GM12801 (cell line): ENCODE measurements at regions not wholly inside any gene's neighbourhood (a gene's known extent, or its start where the extent isn't known, plus 50 kb on each side); places are given as distances from the start of the nearest gene placed in this dataset.

ENCODE experiments used
- TF ChIP-seq, protein P1 (sequence below): IDR thresholded peaks from one replicate; pipeline ENCODE4 v1.5.1; 2011; ENCODE audit warnings: control low read depth; ENCODE audit not compliant: insufficient read length; ENCODE audit errors: extremely low read depth

DNA sequence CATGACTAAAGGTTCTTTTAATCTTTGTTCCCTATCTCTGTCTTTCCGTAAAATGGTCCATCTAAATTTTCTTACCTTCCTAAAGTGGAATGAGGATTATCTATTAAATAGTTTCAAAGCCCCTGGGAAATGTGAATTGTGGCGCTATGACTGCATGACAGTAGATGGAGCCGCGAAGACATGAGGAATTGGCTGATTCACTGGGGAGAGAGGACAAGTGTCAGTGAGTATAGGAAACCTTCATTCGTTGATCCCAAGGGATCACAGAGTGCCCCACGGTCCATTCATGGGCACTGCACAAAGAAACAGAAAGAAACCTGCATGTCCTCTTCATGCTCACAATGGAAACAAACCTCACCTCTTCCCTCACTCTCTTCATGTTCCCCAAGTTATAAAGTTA, 479.3 kb upstream of the BTBD3 start:
- TF ChIP-seq, protein P1, sequence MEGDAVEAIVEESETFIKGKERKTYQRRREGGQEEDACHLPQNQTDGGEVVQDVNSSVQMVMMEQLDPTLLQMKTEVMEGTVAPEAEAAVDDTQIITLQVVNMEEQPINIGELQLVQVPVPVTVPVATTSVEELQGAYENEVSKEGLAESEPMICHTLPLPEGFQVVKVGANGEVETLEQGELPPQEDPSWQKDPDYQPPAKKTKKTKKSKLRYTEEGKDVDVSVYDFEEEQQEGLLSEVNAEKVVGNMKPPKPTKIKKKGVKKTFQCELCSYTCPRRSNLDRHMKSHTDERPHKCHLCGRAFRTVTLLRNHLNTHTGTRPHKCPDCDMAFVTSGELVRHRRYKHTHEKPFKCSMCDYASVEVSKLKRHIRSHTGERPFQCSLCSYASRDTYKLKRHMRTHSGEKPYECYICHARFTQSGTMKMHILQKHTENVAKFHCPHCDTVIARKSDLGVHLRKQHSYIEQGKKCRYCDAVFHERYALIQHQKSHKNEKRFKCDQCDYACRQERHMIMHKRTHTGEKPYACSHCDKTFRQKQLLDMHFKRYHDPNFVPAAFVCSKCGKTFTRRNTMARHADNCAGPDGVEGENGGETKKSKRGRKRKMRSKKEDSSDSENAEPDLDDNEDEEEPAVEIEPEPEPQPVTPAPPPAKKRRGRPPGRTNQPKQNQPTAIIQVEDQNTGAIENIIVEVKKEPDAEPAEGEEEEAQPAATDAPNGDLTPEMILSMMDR: no peak

DNA sequence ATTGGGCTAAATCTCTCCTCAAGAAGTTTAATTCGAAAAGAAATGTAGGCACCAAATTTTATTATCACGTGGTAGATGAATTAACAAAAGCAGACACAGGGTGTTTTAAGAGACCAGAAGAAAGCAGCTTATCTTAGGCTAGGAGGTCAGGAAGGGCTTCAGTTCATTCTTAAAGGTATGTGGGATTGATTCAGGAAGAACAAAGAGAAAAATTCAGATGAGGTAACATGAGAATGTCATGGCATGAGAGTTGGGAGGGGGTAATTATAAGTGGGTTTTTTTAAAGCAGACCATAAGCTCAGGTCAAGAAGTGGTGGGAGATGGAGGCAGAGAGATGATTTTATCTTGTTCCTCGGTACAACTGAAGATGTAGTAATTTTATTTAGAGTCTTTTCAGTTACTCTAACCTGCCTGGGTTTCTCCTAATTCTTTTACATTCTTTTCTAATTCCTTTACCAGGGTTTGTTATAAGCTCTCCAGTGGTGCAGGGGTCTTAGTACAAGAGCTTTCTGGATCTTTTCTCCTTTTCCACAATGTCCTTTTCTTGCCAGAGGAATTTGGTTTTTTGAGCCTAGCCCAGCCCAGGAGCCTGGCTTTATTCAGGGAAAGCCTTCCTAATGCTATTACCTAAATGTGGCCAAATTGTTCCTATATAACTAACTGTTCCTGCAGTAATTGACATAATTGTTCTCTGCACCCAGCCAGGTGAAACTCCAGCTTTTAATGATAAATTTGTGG, 474.1 kb upstream of the BTBD3 start:
- TF ChIP-seq, protein P1: no peak

DNA sequence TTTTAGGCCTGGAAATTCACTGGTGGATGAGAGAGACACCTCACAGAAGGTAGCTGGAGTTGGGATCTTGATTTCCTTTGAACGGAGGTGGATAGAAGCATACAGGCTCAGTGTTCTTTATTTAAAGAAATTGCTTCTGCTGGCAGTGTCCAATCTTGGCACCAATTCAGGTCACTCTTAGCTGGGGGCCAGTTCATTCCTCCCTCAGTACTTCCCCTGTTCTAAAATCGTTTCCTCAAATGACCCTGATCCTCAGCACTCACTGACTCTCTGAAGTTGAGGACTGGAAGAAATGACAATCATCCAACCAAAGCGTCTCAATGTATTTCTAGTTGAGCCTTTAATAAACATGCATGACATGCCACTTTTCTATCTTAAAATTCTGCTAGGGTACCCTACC, 472.5 kb upstream of the BTBD3 start:
- TF ChIP-seq, protein P1: no peak

DNA sequence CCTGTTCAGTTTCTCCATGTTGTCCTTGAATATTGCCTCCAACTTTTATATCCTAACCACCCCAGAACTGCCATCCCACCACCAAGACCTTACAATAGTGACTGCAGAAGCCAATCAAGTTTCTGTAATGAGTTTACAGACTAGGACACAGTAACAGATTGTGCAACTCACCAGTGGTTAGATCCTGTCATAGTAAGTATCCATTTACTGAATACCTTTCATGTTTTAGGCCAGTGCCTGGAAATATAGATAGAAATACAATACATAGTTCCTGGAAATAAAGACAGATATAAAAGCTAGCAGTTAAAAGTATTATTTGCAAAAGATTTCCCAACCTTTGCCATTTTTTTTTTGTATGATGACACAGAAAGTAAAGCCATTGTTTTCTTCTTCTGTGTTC, 471.8 kb upstream of the BTBD3 start:
- TF ChIP-seq, protein P1: no peak

DNA sequence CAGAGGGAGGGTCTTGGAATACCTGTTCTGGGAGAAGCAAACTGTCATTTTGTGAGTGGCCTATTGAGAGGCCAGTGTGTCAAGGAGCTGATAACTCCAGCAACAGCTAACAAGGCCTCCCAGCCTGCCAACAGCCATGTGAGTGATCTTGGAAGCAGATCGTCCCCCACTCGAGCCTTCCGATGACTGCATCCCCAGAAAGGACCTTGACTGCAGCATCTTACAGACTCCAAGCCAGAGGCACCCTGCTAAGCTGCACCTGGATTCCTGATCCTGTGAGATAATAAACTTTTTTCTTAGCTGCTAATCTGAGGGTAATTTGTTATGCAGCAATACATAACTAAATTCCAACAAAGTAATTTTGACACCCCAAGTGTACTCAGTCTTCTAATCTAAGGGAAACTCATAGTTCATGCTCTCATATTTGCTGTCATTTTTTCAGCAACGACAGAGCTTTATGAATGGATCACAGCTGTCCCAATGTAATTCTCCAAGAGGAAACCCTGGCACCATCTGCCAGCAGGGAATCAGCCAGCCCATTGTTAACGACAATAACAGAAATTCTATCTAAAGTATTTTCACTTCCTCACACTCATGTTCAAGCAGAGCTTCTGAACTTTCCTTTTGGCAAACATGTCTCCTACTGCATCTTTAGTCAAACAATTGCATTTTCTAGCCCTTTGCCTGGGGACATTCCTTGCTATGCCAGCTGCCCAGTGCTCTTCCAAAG, 470.2 kb upstream of the BTBD3 start:
- TF ChIP-seq, protein P1: no peak

DNA sequence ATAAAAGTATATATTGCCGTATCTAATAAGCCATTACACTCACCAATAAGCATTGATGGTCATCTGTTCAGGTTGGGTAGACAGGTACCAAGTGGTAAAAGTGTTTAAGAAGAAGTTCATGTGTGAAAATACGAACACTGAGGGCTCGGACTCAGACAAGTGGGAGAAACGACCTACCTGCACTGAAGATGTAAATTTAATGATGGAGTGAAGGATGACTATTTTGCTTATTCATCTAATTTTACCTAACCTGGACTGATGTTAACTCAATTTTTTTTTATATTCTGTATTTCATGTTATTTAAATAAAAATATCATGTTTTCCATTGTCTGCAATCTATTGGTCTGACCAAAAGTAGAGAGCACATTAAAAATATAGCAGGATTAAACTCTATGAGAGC, 469.1 kb upstream of the BTBD3 start:
- TF ChIP-seq, protein P1: no peak

DNA sequence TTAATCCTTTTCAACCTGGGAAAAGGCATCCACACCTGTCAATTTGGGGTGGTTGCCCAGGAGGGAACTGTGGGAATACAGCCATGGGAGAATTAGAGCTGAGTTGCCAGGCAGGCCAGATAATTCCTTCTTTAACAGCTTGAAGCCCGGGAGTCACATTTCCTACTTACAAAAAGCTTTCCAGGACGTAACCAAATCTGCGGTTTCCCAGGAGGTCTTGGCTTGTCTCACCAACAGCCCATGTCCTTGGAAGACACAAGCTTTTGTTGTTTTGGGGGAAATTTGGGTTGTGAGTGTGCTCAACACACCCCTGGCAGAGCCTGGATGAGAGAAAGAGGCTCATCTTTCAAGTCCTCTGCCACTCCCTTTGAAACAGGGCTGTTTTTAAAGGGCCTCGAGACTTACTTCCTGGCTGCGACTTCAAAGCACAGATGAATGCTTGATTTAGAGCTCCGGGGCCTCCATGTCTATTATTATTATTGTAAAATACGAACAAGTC, 465.9 kb upstream of the BTBD3 start:
- TF ChIP-seq, protein P1: no peak
